DND-41 (cell line): ENCODE measurements at regions not wholly inside any gene's neighbourhood (a gene's known extent, or its start where the extent isn't known, plus 50 kb on each side); places are given as distances from the start of the nearest gene placed in this dataset.
A peak's percentile ranks its signal among the peaks of the same experiment; 100 is the strongest.

ENCODE experiments used
- ATAC-seq: fragments of 200-7000 bp; cut with Tn5 transposase; 3 replicates; pipeline ENCODE4 v1.9.1; 2021; ENCODE audit warnings: low read depth; ENCODE audit not compliant: insufficient read depth
- DNase-seq: peaks from one replicate; pipeline ENCODE4 v3.0.0-alpha.2; 2020
- H2AFZ ChIP-seq: 2 replicates; pipeline ENCODE4 v1.6.0; 2012; ENCODE audit warnings: low read depth, low read length
- H3K27ac ChIP-seq: 2 replicates; pipeline ENCODE4 v1.5.1; 2012; ENCODE audit warnings: low read length, inconsistent platforms
- H3K27me3 ChIP-seq: fragments of 200-600 bp; sonication (generic); 2 replicates; pipeline ENCODE4 v1.6.0; 2012; ENCODE audit warnings: low read length, mild to moderate bottlenecking, inconsistent platforms; ENCODE audit not compliant: insufficient read depth, poor library complexity
- H3K36me3 ChIP-seq: 2 replicates; pipeline ENCODE4 v1.5.1; 2012; ENCODE audit warnings: low read length, inconsistent platforms; ENCODE audit not compliant: insufficient read depth
- H3K4me1 ChIP-seq: 2 replicates; pipeline ENCODE4 v1.5.1; 2012; ENCODE audit warnings: mild to moderate bottlenecking, low read length; ENCODE audit not compliant: insufficient read depth
- H3K4me2 ChIP-seq: 2 replicates; pipeline ENCODE4 v1.6.0; 2012; ENCODE audit warnings: mild to moderate bottlenecking, moderate library complexity, low read length, inconsistent platforms; ENCODE audit not compliant: insufficient read depth
- H3K4me3 ChIP-seq, 2 experiments: fragments of 200-600 bp in 1 of 2; shearing (Covaris generic) in 1 of 2; 2 replicates each; pipeline ENCODE4 v1.5.1; 2012 to 2016; ENCODE audit warnings: inconsistent platforms in 2 of 2, low read length in 2 of 2, mild to moderate bottlenecking in 2 of 2, low read depth in 1 of 2, moderate library complexity in 1 of 2
- H3K79me2 ChIP-seq: 2 replicates; pipeline ENCODE4 v1.6.0; 2012; ENCODE audit warnings: low read length, inconsistent platforms; ENCODE audit not compliant: insufficient read depth
- H3K9ac ChIP-seq: 2 replicates; pipeline ENCODE4 v1.6.0; 2012; ENCODE audit warnings: low read depth, mild to moderate bottlenecking, inconsistent platforms, low read length, moderate library complexity
- H3K9me3 ChIP-seq: 2 replicates; pipeline ENCODE4 v1.5.1; 2012; ENCODE audit warnings: low read length, moderate library complexity, mild to moderate bottlenecking, inconsistent platforms; ENCODE audit not compliant: insufficient read depth, severe bottlenecking
- H4K20me1 ChIP-seq: 2 replicates; pipeline ENCODE4 v1.6.0; 2012; ENCODE audit warnings: low read length; ENCODE audit not compliant: insufficient read depth
- EZH2 ChIP-seq: IDR thresholded peaks from 3 replicates; pipeline ENCODE4 v1.6.1; 2012; ENCODE audit warnings: borderline replicate concordance, low read depth, mild to moderate bottlenecking, moderate library complexity, low read length, inconsistent platforms; ENCODE audit not compliant: severe bottlenecking
- TF ChIP-seq, protein P1 (sequence below): IDR thresholded peaks from 2 replicates; pipeline ENCODE4 v1.5.1; 2012; ENCODE audit warnings: borderline replicate concordance, low read length, moderate library complexity, mild to moderate bottlenecking; ENCODE audit not compliant: poor library complexity, severe bottlenecking; ENCODE audit errors: extremely low read depth

GRCh38 chr15:70258369-70259027, 160.8 kb upstream of the TLE3 start:
- ATAC-seq = peak; percentile 90
- Histone ChIP-seq H3K4me3 (peak overlapping the region in 1 of 2 experiments; percentile 41; a peak in 2 of 4 replicates), H3K27me3 (no peaks in the 10 kb centered on the region), H4K20me1 (no peaks in the 10 kb centered on the region), H3K27ac (peak overlapping the region; percentile 91), H3K36me3 (no peaks in the 10 kb centered on the region), H3K79me2 (no peaks in the 10 kb centered on the region), H2AFZ (peak overlapping the region; percentile 72), H3K4me1 (peaks cover 36% of the 10 kb centered on the region), H3K9ac (peak overlapping the region; percentile 52), H3K4me2 (peak overlapping the region; percentile 63), H3K9me3 (no peaks in the 10 kb centered on the region)
- DNase-seq = peak; percentile 89
- no peak for TF ChIP-seq EZH2
- TF ChIP-seq, protein P1, sequence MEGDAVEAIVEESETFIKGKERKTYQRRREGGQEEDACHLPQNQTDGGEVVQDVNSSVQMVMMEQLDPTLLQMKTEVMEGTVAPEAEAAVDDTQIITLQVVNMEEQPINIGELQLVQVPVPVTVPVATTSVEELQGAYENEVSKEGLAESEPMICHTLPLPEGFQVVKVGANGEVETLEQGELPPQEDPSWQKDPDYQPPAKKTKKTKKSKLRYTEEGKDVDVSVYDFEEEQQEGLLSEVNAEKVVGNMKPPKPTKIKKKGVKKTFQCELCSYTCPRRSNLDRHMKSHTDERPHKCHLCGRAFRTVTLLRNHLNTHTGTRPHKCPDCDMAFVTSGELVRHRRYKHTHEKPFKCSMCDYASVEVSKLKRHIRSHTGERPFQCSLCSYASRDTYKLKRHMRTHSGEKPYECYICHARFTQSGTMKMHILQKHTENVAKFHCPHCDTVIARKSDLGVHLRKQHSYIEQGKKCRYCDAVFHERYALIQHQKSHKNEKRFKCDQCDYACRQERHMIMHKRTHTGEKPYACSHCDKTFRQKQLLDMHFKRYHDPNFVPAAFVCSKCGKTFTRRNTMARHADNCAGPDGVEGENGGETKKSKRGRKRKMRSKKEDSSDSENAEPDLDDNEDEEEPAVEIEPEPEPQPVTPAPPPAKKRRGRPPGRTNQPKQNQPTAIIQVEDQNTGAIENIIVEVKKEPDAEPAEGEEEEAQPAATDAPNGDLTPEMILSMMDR = no peak

DNA sequence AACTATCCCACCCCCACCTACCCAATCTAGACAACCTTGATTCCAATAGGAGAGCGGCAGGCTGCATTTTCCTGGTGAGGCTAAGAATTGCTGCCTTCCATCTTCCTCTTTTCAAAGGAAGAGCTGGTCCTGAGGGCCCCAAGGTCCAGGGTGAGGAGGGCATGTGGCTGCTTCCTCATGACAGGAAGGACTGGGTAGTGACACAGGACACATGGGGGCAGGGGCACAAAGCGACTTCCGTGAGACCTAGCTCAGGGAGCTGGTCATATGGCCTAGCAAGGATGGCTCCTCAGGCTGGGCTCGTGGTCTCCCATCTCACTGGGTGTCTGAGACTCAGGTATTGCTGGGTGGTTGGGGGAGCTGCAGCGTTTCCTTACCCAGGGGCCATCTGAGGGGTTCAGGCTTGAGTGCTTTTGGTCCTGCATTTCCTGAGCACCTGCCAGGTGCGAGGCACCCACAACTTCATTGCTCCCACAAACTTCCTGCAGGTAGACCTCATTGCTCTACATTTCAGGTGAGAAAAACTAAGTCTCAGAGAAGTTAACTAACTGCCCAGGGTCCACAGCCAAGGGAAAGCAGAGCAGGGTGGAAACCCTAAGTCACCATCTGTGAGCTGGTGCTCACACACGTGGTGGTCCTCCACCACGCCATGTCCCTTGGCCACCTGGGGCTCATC, 160.0 kb upstream of the TLE3 start:
- ATAC-seq (no peak), DNase-seq (peak; percentile 29)
- Histone ChIP-seq H4K20me1 (no peaks in the 10 kb centered on the region), H3K9ac (peak overlapping the region; percentile 52), H3K4me1 (peaks cover 44% of the 10 kb centered on the region), H3K27me3 (no peaks in the 10 kb centered on the region), H2AFZ (no peak overlapping the region), H3K79me2 (no peaks in the 10 kb centered on the region), H3K36me3 (no peaks in the 10 kb centered on the region), H3K4me3 (no peak overlapping the region; a peak in 1 of 4 replicates), H3K27ac (peak overlapping the region; percentile 91), H3K9me3 (no peaks in the 10 kb centered on the region), H3K4me2 (peak overlapping the region; percentile 63)
- TF ChIP-seq, protein P1 = no peak
- no peak for TF ChIP-seq EZH2

DNA sequence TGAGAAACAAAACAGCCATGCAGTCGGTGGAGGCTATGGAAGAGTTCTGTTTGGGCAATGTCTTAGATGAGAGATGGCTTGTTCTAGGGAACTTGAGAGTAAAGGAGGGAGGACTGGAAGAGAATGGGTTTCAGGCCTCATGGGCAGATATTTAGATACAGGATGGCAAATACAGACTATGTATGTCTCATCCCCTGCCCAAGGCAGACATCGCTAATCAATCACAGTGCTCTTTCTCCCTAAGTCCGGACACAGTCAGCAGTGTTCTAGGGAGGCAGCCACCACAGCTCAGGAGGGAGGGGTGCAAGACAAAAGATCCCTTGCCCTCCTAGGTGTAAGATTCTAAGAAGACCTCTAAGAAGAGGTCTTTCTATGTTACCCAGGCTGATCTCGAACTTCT, 159.3 kb upstream of the TLE3 start:
- no peak for ATAC-seq
- no peak for DNase-seq
- Histone ChIP-seq H3K27ac (no peak overlapping the region), H3K4me1 (peaks cover 50% of the 10 kb centered on the region), H3K4me2 (no peak overlapping the region), H3K27me3 (no peaks in the 10 kb centered on the region), H2AFZ (no peak overlapping the region), H3K79me2 (no peaks in the 10 kb centered on the region), H3K9me3 (no peaks in the 10 kb centered on the region), H4K20me1 (no peaks in the 10 kb centered on the region), H3K4me3 (no peak overlapping the region), H3K36me3 (no peaks in the 10 kb centered on the region), H3K9ac (no peak overlapping the region)
- no peak for TF ChIP-seq EZH2
- TF ChIP-seq, protein P1 = no peak
